ENCODE measurements at regions not wholly inside any gene's neighbourhood (a gene's known extent, or its start where the extent isn't known, plus 50 kb on each side); places are given as distances from the start of the nearest gene placed in this dataset.

DNA sequence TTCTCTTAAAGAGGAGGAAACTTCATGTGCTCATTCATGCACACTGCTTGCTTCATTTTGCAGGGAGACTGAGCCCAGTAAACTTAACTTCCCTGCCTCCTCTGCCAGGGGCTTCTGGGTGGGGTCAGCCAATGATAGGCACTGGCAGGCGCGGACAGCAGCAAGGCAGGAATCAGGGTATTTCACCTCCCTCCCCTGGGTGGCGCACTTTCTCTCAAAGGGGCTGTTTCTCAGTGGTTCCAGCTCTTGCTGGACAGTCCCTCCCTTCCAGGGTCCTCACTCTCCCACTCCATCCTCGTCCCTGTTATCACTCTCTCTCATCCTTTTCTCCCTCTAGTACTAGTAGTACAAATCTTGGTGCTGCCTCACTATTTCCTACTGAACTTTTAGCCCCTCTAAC lies 320.5 kb upstream of the ZNF521 start:
- TF ChIP-seq, protein P1, sequence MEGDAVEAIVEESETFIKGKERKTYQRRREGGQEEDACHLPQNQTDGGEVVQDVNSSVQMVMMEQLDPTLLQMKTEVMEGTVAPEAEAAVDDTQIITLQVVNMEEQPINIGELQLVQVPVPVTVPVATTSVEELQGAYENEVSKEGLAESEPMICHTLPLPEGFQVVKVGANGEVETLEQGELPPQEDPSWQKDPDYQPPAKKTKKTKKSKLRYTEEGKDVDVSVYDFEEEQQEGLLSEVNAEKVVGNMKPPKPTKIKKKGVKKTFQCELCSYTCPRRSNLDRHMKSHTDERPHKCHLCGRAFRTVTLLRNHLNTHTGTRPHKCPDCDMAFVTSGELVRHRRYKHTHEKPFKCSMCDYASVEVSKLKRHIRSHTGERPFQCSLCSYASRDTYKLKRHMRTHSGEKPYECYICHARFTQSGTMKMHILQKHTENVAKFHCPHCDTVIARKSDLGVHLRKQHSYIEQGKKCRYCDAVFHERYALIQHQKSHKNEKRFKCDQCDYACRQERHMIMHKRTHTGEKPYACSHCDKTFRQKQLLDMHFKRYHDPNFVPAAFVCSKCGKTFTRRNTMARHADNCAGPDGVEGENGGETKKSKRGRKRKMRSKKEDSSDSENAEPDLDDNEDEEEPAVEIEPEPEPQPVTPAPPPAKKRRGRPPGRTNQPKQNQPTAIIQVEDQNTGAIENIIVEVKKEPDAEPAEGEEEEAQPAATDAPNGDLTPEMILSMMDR (conservative IDR thresholded peaks at IDR 0.05; ENCODE audit: low read depth, low read length): no peak
- TF ChIP-seq CEBPB (IDR thresholded peaks at IDR 0.05; ENCODE audit: low read depth, low read length): no peak

Data from IMR-90 (cell line).